ENCODE measurements at regions not wholly inside any gene's neighbourhood (a gene's known extent, or its start where the extent isn't known, plus 50 kb on each side); places are given as distances from the start of the nearest gene placed in this dataset.

- DNase-seq (ENCODE audit: low read depth in 2 of 2), result no peak
Measured at GRCh38 chr12:25009496-25010092, 60.7 kb upstream of the BCAT1 start.

GRCh38 chr12:25005376-25005775 lies 56.5 kb upstream of the BCAT1 start:
- DNase-seq (ENCODE audit: low read depth in 2 of 2), result no peak

- no peak for DNase-seq (ENCODE audit: low read depth in 2 of 2)
Measured at GRCh38 chr12:25004447-25004846, 55.5 kb upstream of the BCAT1 start.

GRCh38 chr12:25001311-25001710 lies 52.4 kb upstream of the BCAT1 start:
- no peak for DNase-seq (ENCODE audit: low read depth in 2 of 2)
